HG03175 (cell line): ENCODE measurements at regions not wholly inside any gene's neighbourhood (a gene's known extent, or its start where the extent isn't known, plus 50 kb on each side); places are given as distances from the start of the nearest gene placed in this dataset.
"Not testable (repeated sequence)": the region's sequence is repeated elsewhere in the genome, so short reads cannot be mapped to it uniquely, and the experiment has no call there.

Experiments
- ATAC-seq: cut with Tn5 transposase; IDR thresholded peaks from one replicate; pipeline ENCODE4 v1.9.1; 2021; ENCODE audit warnings: mild to moderate bottlenecking, moderate library complexity; ENCODE audit not compliant: unreplicated experiment

GRCh38 chr9:41771693-41772092 lies 357.5 kb downstream of the CNTNAP3B start:
- not testable (repeated sequence) for ATAC-seq

DNA sequence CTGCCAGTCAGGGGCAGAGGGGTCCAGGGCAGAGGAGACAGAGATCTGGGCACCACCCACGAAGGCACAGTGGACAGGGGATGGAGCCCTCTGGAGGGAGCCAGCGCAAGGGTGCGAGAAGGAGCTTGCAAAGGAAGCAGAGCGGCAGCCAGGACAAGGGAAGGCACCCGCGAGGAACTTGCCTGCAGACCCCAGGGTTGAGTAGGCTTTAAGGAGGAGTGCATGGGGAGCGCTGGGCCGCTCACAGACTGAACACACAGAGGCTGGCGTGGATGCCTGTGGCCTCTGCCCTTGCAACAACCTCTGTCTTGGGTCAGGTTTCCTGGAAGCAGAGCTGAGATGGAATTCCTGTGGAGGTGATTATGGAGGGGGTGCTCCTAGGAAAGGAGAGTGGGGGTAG lies 374.4 kb downstream of the CNTNAP3B start:
- ATAC-seq = not testable (repeated sequence)

- ATAC-seq = not testable (repeated sequence)
These were observed 374.8 kb downstream of the CNTNAP3B start for GRCh38 chr9:41754403-41754802.

DNA sequence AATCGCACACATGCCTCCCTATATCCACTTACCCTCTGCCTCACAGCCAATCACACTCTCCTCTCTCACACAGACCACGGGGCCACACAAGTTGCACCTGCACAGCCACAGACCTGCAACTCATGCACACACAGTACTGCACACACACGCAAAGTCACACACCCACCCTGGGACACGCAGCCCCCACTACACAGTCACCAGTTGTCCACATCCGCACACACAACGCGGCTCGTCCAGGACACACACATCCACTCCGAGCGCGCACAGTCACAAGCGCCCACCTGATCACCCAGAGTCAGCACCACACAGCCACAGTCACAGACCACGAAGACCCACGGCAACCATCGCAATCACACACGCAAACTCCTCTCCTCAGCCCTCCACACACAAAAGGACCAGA lies 387.3 kb downstream of the CNTNAP3B start:
- ATAC-seq = not testable (repeated sequence)

DNA sequence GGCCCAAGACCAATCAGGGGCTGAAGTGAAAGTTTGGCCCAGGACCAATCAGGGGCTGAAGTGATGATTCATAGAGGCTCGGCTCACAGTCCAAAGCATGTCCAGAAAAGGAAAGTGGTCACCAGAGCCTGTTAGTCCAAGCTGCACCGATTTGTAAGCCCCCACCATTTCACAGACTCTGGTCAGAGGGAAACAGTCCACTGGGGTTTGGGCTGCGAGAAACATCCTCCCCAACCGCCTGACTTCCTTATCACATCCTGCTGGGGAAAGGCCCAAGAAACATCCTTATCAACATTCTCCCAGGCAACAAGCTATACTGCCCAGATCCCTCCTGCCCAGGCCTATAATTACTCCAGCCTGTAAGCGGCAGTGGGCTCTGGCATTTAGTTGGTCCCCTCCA lies 388.1 kb downstream of the CNTNAP3B start:
- not testable (repeated sequence) for ATAC-seq

DNA sequence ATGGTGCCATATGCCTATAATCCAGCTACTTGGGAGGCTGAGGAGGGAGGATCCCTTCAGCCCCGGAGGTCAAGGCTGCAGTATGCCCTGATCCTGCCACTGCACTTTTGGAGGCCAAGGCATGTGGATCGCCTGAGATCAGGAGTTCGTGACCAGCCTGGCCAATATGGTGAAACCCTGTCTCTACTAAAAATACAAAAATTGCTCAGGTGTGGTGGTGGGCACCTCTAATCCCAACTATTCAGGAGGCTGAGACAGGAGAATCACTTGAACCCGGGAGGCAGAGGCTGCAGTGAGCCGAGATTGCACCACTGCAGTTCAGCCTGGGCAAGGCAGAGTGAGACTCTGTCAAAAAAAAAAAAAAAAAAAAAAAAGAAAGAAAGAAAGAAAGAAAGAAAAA lies 390.5 kb downstream of the CNTNAP3B start:
- not testable (repeated sequence) for ATAC-seq

GRCh38 chr9:41699190-41699589 lies 430.0 kb downstream of the CNTNAP3B start:
- not testable (repeated sequence) for ATAC-seq

DNA sequence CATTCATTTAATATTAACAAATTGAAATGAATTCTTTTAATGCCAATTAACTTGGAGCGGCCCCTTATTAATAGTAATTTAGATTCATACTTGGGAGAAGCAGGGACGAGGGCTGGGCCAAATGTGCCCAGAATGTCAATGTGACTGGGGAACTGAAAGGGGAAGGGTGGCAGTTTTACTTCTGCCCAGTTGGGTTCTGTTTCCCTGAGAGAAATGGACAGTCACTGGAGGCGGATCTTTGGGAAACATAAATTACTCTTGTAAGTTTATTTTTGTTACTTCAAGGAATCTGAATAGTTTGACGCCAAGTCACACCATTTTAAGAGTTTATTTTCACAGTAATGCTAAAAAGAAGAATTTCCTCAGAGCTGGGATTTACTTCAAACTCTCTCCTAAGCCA lies 432.1 kb downstream of the CNTNAP3B start:
- not testable (repeated sequence) for ATAC-seq

DNA sequence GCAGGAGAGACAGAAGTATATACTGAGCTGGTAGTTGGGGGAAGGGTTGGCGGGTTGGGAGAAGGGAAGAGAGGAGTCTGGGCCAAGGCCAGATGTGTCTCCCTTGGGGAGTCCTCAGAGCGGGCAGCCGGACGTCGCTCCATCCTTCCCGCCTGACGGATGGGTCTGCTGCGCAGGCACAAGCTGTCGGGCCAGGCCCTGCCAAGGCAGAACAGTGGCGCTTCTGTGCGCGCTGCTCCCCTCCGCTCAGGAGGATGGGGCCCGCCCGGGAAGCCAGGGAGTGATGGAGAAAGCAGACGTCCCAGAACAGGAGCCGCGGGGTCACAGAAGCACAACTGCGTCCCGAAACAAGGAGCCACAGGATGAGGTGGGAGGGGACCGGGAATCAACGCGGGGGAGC lies 449.9 kb downstream of the CNTNAP3B start:
- not testable (repeated sequence) for ATAC-seq

DNA sequence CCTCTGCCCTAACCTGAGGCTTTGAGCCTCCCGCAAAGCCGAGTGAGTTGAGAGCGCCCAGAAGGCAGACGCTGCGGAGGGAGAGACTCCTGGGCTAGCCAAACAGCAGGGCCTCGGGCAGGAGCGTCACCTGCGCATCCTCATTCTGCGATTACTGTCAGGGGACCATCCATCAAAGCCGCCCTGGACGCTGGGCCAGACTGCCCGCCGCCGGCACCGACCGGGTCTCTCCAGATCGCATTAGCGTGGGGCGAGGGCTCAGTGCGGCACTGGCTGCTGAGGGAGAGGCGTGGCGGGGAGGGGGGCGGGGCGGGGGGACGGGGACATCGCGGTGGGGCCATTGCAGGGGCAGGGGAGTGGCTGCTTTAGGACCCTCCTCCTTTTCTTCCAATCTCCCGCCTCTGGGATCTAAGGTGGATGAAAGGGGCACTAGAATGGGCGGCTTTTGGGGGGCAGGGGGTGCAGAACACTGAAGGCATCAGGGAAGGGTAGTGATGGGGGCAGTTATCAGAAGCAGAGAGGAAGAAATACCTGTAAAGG lies 465.7 kb downstream of the CNTNAP3B start:
- not testable (repeated sequence) for ATAC-seq

GRCh38 chr9:41658706-41659105 lies 469.6 kb upstream of the ZNG1F start:
- ATAC-seq = not testable (repeated sequence)

DNA sequence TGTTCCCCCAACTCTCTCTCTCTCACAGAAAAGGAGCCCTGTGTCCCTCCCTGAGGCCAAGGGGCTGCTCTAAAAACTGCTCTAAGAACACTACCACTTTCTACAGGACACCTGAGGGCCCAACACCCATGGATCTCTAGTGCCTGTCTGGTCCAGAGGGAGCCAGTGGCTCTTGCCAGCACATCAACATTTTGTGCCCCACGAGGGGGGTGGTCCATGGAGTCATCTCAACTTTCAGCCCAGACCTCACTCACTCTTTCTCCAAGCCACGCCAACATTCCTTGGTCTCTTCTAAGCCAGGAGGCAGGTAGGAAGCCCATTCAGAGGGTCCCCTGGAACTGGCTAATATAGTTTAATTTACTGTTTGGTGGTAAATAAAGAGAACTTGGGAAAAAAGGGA lies 469.0 kb upstream of the ZNG1F start:
- ATAC-seq = not testable (repeated sequence)

GRCh38 chr9:41657141-41657540 lies 468.0 kb upstream of the ZNG1F start:
- ATAC-seq = not testable (repeated sequence)

- not testable (repeated sequence) for ATAC-seq
These were observed 466.0 kb upstream of the ZNG1F start for GRCh38 chr9:41655071-41655554.

- ATAC-seq = not testable (repeated sequence)
These were observed 465.2 kb upstream of the ZNG1F start for GRCh38 chr9:41654349-41654748.

DNA sequence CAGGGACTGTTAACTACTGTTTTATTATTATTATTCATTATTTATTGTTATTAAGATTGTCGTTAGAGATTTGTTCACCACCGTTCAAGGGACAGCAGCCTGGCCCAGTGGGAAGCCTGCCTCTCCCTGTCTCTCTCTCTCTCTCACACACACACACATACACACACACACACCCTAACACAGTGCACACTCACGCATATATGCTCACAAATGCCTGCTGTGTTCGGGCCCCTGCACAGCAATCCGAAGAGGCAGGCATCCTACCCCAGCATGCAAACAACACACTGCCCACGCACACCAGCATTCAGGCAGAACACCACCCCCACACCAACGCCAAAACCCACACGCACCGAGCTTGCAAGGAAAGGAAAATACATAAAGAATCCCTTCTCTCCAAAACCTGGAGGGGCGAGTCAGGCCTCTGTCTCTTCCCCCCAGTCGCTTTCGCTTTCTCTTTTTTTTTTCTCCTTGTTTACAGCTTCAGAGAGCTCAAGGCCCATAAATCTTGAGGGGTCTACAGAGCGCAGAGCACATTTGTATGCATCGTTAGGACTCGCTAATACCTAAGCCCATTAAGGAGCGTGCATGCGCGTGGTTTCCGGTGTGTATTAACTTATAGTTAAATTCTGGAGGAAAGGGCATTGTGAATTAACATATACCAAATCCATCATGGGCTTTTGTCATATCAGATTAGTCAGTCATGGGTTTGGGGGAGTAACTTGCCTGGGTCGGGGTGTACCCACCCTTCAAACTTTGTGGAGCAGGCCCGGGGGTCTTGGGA lies 464.6 kb upstream of the ZNG1F start:
- not testable (repeated sequence) for ATAC-seq

- ATAC-seq = not testable (repeated sequence)
These were observed 463.7 kb upstream of the ZNG1F start for GRCh38 chr9:41652800-41653199.

DNA sequence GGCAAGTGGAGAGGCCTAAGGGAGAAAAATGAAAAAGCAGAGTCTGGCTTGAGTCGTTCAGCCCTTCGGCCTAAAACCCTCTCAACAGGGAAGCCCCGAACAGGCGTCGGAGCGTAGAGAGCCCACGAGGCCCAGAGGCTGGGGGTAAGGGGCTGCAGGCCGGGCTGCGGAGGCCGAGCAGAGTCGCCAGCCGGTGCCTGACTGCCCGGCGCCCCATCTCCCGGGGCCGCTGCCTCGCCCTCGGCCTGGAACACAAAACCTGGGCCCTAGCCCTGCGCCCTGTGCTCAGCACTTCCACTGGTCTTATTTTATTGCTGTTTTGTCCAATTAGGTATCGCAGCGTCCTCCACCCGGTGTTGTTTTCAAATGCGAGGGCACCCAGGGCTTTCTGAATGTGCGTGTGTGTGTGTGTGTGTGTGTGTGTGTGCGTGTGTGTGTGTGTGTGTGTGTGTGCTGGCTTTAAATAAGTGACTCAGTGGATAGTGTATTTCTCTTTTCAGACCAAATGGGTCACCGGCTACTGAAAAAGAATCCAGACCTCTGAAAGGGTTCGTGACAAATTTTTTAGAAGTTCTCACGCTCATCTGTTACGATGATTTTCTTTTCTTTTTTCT lies 463.1 kb upstream of the ZNG1F start:
- not testable (repeated sequence) for ATAC-seq

DNA sequence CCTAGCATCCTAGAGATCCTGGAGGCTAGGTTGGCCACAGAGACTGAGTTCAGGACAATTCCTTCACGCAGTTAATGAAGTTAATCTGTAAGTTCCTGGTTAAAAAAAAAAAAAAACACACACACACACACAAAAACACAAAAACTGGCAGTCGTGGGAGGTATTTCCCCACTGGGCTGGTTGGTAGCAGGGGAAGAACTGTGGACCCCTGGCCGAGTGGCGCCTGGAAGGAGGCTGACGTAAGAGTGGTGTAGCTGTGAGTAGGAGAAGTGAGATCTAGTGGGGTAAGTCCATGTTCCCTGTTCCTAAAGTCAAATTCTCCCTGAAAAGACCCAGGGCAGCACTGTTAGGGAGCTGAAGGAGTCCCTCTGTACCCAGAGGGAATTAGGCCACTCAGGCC lies 461.0 kb upstream of the ZNG1F start:
- ATAC-seq = not testable (repeated sequence)

GRCh38 chr9:41648564-41648963 lies 459.4 kb upstream of the ZNG1F start:
- ATAC-seq = not testable (repeated sequence)

DNA sequence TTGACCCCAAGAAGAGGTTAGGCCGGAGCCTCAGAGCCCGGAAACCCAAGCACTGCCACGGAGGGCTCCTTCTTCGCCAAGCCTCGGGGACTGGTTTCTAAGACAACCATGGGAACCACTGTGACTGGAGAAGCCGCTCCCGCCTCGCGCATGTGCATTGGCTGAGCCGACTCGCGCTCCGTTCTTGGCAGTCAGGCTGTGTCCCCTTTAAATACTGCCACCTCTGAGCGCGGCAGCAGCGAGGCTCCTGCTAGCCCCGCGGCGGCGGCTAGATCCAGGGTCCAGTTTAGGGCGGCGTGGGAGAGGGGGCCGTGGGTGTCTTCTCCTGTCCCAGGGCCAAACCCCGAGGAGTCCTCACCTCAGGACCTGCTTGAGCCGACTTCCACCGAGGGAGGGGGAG lies 457.1 kb upstream of the ZNG1F start:
- not testable (repeated sequence) for ATAC-seq
